ENCODE measurements at regions not wholly inside any gene's neighbourhood (a gene's known extent, or its start where the extent isn't known, plus 50 kb on each side); places are given as distances from the start of the nearest gene placed in this dataset.

DNA sequence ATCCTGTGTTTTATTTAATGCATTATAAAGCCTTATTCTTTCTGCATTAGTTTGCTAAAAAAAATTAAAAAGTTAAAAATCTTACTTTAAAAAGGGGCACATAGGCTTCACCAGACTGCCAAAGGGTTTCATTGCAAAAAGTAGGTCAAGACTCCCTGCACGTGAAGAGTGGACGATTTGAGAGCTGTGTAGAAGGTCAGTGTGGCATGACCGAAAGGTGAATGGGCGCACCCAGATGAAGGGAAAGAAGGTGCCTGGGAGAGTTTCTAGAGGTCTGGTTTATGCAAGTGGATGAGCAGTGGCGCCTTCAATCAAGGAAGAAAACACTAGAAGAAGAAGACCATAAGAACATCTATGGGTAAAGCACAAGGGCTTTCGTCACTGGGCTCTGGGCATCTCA lies 111.0 kb downstream of the SP3 start:
- ATAC-seq: no peak
- no peak for DNase-seq
- Histone ChIP-seq H3K9me3 (no peaks in the 10 kb centered on the region), H3K36me3 (no peaks in the 10 kb centered on the region), H3K27me3 (no peaks in the 10 kb centered on the region), H3K4me3 (no peak overlapping the region), H3K27ac (no peak overlapping the region), H3K4me1 (peaks cover 0 to 14% (median 4%) of the 10 kb centered on the region in 12 donors)
- TF ChIP-seq, protein P1, sequence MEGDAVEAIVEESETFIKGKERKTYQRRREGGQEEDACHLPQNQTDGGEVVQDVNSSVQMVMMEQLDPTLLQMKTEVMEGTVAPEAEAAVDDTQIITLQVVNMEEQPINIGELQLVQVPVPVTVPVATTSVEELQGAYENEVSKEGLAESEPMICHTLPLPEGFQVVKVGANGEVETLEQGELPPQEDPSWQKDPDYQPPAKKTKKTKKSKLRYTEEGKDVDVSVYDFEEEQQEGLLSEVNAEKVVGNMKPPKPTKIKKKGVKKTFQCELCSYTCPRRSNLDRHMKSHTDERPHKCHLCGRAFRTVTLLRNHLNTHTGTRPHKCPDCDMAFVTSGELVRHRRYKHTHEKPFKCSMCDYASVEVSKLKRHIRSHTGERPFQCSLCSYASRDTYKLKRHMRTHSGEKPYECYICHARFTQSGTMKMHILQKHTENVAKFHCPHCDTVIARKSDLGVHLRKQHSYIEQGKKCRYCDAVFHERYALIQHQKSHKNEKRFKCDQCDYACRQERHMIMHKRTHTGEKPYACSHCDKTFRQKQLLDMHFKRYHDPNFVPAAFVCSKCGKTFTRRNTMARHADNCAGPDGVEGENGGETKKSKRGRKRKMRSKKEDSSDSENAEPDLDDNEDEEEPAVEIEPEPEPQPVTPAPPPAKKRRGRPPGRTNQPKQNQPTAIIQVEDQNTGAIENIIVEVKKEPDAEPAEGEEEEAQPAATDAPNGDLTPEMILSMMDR (IDR thresholded peaks at IDR 0.05): no peak
- TF ChIP-seq POLR2A (IDR thresholded peaks at IDR 0.05): no peak
- intact Hi-C loops (cut with DNase I): no loop called here
- WGBS, 4 donors: 87 to 92% (median 90%) methylated on average over 5 to 6 of the region's 6 CpGs

DNA sequence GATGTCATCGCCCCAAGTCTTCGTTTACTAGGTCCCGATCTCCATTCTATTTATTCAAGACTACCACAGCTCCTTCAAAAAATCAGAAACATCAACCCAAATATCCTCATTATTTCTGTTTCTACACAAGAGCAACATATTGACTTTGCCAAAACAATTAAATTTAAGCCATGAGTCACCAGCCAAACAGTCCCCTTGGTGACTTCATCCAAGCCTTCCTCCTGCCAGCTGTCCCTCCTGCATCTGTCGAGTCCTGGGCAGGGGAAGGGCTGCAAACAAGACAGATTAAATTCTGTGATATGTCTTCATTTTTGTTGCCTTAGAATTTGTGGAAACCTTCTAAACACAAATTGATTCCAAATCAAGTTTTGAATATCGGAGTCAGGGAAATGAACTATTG lies 110.3 kb downstream of the SP3 start:
- Histone ChIP-seq H3K27ac (no peak overlapping the region), H3K36me3 (no peaks in the 10 kb centered on the region), H3K4me3 (no peak overlapping the region), H3K27me3 (no peaks in the 10 kb centered on the region), H3K9me3 (no peaks in the 10 kb centered on the region), H3K4me1 (peaks cover 0 to 14% (median 4%) of the 10 kb centered on the region in 12 donors)
- intact Hi-C loops (cut with DNase I): no loop called here
- DNase-seq (peak in 3 of 5 donors; percentile 26 to 40 (median 37)), ATAC-seq (peak in 3 of 4 donors; percentile 68 to 87 (median 72))
- WGBS, 4 donors: 56 to 73% (median 65%) methylated on average over 5 of the region's 5 CpGs
- no peak for TF ChIP-seq POLR2A (IDR thresholded peaks at IDR 0.05)
- TF ChIP-seq, protein P1 (IDR thresholded peaks at IDR 0.05): no peak

DNA sequence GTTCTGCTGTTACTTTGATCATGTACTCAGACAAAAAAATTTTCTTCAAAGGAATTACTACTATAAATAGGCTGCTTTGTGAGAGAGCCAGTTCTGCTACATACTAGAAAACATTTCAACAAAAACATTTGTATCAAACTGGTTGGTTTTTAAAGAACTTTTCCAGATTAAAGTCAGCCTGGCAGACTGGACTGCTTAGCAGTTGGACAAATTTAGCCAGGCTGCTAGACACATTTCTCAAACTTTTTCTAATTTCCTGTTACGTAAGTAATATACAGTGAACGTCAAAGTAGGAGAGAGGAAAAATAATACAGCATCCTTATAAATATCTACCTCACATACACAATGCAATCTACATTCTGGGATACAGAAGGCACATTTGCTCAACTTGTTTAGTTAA lies 109.5 kb downstream of the SP3 start:
- Histone ChIP-seq H3K27ac (no peak overlapping the region), H3K36me3 (no peaks in the 10 kb centered on the region), H3K9me3 (no peaks in the 10 kb centered on the region), H3K4me1 (peaks cover 0 to 14% (median 4%) of the 10 kb centered on the region in 12 donors), H3K4me3 (no peak overlapping the region), H3K27me3 (no peaks in the 10 kb centered on the region)
- DNase-seq (no peak), ATAC-seq (no peak)
- WGBS, 4 donors: 48 to 61% (median 53%) methylated on average over 2 of the region's 2 CpGs
- TF ChIP-seq, protein P1 (IDR thresholded peaks at IDR 0.05): no peak
- no peak for TF ChIP-seq POLR2A (IDR thresholded peaks at IDR 0.05)
- intact Hi-C loops (cut with DNase I): no loop called here
